Activated T-cell treated with anti-CD3 and anti-CD28 coated beads, Interleukin-2, amount 50 U/mL, for 72 hours (primary cell): ENCODE measurements at regions not wholly inside any gene's neighbourhood (a gene's known extent, or its start where the extent isn't known, plus 50 kb on each side); places are given as distances from the start of the nearest gene placed in this dataset.

ENCODE experiments used
- ATAC-seq, 2 donors: fragments of 150-1000 bp; cut with Tn5 transposase; replicated peaks in 1 of 2; 2 replicates each; pipeline ENCODE4 v1.10.0; 2021; ENCODE audit warnings: moderate library complexity in 2 of 2, mild to moderate bottlenecking in 1 of 2
- DNase-seq, 2 donors: peaks; one replicate each; pipeline ENCODE4 v3.0.0; 2021 to 2022; ENCODE audit warnings: mixed read lengths in 1 of 2
- H3K27ac Mint-ChIP-seq: one replicate; pipeline ENCODE4 v1.8.0; 2022; ENCODE audit warnings: mild to moderate bottlenecking, moderate library complexity, mixed read lengths
- H3K27me3 Mint-ChIP-seq: one replicate; pipeline ENCODE4 v1.8.0; 2022; ENCODE audit warnings: low read depth, mixed read lengths
- H3K36me3 Mint-ChIP-seq, 2 donors: one replicate each; pipeline ENCODE4 v1.8.0; 2022; ENCODE audit warnings: mixed read lengths in 2 of 2, mild to moderate bottlenecking in 1 of 2; ENCODE audit not compliant: insufficient read depth in 2 of 2
- H3K4me1 Mint-ChIP-seq: one replicate; pipeline ENCODE4 v1.8.0; 2022; ENCODE audit warnings: low read depth, mixed read lengths
- H3K4me3 Mint-ChIP-seq, 2 donors: one replicate each; pipeline ENCODE4 v1.8.0; 2022; ENCODE audit warnings: mild to moderate bottlenecking in 2 of 2, mixed read lengths in 2 of 2, moderate library complexity in 2 of 2
- H3K9me3 Mint-ChIP-seq, 2 donors: one replicate each; pipeline ENCODE4 v1.8.0; 2022; ENCODE audit warnings: mixed read lengths in 2 of 2

DNA sequence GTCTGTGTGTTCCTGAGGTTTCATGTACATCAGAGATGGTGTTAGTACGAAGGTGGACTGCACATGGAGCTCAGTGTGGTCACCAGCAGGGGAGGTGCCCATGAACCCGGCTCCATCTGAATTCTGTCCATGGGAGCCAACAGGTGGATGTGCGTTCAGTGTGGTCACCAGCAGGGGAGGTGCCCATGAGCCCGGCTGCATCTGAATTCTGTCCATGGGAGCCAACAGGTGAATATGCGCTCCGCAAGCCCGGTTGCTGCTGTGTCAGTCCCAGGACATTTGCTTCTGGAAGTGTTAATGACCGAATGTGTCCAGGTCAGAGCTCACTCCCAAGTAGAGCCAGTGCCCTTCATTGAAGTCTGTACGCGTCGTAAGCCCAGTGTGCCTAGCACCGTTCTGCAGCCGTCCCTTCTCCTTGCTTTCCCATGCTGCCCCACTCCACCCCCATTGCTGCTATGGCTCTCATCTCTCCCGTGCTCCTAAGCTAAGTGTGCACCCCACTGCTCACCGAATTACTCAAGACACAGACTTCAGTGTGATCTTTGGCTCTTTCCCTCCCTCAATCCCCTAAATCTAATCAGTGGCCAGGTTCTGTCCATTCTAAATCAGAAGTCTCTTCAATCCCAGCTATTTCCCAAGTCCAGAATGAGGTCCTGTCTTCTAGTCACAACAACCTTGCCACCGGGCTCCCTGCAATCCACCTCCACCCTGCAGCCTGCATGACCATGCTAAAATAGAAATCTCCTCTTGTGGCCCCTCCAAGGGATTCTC is 352.4 kb downstream of the TCERG1L start:
- H3K36me3 Mint-ChIP-seq = no peaks in the 10 kb centered on the region
- H3K27me3 Mint-ChIP-seq = no peaks in the 10 kb centered on the region
- H3K27ac Mint-ChIP-seq = no peak overlapping the region
- no peak for ATAC-seq
- no peak for DNase-seq
- no peaks in the 10 kb centered on the region for H3K4me1 Mint-ChIP-seq
- no peak overlapping the region for H3K4me3 Mint-ChIP-seq
- no peaks in the 10 kb centered on the region for H3K9me3 Mint-ChIP-seq

DNA sequence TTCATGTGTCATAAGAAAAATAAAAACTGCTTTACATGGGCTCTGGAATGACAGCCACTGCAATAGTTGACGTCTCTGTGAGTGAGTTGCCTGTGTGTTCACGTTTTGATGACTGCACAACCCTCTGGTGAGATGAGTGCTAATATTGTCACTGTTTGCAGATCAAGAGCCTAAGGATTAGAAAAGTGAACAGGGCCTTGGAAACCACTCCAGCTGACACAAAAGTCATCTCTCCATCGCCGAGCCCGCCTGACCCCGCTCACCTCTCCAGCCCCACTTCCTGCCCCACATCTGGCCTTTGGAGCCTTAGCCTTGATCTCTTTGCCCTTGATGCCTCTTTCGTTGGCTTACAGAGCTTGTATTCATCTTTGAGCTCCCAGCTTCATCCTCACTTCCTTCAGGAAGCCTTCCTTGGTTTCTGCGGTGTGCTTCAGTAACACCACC is 351.7 kb downstream of the TCERG1L start:
- no peaks in the 10 kb centered on the region for H3K9me3 Mint-ChIP-seq
- H3K4me1 Mint-ChIP-seq = no peaks in the 10 kb centered on the region
- ATAC-seq (no peak), DNase-seq (no peak)
- H3K4me3 Mint-ChIP-seq = no peak overlapping the region
- H3K27me3 Mint-ChIP-seq = no peaks in the 10 kb centered on the region
- no peak overlapping the region for H3K27ac Mint-ChIP-seq
- no peaks in the 10 kb centered on the region for H3K36me3 Mint-ChIP-seq

DNA sequence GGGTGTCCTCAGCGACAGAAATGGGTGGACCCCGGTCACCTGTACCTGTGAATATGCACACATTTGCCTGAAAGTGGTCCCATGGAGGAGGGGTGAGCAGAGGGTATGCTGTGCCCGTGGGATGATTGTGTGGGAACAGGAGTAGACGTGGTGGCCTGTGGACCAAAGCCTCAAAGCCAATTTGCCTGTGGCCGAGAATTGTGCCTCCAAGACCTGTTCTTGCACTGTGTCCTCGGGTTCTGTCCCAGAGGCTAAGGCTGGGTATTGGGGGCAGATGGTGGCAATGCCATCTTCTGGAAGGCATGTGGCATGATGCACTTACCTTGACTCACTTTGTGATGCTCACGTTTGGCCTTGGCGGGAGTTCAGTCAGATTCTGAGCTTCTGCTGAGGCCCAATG is 351.0 kb downstream of the TCERG1L start:
- H3K36me3 Mint-ChIP-seq = no peaks in the 10 kb centered on the region
- H3K4me1 Mint-ChIP-seq = no peaks in the 10 kb centered on the region
- H3K27me3 Mint-ChIP-seq = no peaks in the 10 kb centered on the region
- H3K9me3 Mint-ChIP-seq = no peaks in the 10 kb centered on the region
- H3K27ac Mint-ChIP-seq = no peak overlapping the region
- ATAC-seq (no peak), DNase-seq (no peak)
- no peak overlapping the region for H3K4me3 Mint-ChIP-seq

DNA sequence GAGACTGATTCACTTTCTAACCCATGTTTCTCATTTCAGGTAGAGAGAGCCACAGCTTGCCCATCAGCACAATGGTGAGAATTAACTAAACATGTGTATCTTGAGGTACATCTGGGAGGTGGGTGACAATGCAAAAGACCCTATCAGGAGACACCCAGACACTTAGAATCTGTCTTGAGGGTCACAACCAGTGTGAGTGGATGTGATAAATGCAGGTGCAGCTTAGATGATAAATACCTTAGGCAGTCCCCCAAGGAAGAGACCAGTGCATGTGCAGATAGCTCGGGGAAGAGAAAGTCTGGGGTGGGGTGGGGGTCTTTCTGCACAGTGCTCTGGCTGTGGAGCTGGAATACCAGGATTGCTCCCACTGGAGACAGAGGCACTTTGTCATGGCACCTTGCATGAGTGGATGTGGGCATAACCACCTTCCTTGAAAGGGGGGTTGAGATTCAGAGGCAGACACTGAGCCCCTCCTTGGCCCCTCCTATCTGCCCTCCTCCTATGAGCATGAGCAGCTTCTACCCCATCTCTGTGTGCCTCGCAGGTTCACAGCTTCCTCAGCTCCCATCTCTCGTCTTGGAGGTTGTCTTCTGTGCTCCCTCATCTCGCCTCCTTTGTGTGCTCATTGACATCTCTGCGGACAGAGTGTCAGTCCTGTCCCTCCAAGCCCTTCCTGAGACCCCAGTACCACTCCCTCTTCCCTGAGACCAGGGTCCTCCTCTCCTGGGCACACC is 349.8 kb downstream of the TCERG1L start:
- H3K27me3 Mint-ChIP-seq = no peaks in the 10 kb centered on the region
- no peaks in the 10 kb centered on the region for H3K4me1 Mint-ChIP-seq
- ATAC-seq = no peak
- no peaks in the 10 kb centered on the region for H3K9me3 Mint-ChIP-seq
- H3K36me3 Mint-ChIP-seq = no peaks in the 10 kb centered on the region
- DNase-seq = no peak
- no peak overlapping the region for H3K27ac Mint-ChIP-seq
- no peak overlapping the region for H3K4me3 Mint-ChIP-seq

- no peaks in the 10 kb centered on the region for H3K9me3 Mint-ChIP-seq
- H3K27ac Mint-ChIP-seq = no peak overlapping the region
- no peaks in the 10 kb centered on the region for H3K27me3 Mint-ChIP-seq
- H3K36me3 Mint-ChIP-seq = no peaks in the 10 kb centered on the region
- ATAC-seq (no peak), DNase-seq (no peak)
- no peak overlapping the region for H3K4me3 Mint-ChIP-seq
- H3K4me1 Mint-ChIP-seq = no peaks in the 10 kb centered on the region
Observed at GRCh38 chr10:130962240-130963051, 349.1 kb downstream of the TCERG1L start.

DNA sequence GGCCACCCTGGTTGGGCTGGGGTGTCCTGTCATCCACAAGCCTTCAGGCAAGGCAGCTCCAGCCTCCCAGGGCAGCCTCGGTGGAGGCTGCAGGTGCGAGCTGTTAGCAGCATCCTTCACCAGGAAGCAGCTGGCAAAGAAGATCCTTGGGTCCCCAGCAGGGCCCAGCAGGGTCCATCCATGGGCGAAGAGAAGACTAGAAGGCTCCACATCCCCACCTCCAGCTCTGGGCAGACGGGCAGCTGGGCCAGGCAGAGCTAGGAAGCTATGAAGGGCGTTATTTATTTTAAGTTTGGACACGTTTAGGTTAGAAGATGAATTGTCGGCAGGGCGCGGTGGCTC is 348.5 kb downstream of the TCERG1L start:
- Mint-ChIP-seq H3K4me3 (no peak overlapping the region), H3K4me1 (no peaks in the 10 kb centered on the region), H3K9me3 (no peaks in the 10 kb centered on the region), H3K27me3 (no peaks in the 10 kb centered on the region), H3K36me3 (no peaks in the 10 kb centered on the region), H3K27ac (no peak overlapping the region)
- no peak for DNase-seq
- no peak for ATAC-seq

DNA sequence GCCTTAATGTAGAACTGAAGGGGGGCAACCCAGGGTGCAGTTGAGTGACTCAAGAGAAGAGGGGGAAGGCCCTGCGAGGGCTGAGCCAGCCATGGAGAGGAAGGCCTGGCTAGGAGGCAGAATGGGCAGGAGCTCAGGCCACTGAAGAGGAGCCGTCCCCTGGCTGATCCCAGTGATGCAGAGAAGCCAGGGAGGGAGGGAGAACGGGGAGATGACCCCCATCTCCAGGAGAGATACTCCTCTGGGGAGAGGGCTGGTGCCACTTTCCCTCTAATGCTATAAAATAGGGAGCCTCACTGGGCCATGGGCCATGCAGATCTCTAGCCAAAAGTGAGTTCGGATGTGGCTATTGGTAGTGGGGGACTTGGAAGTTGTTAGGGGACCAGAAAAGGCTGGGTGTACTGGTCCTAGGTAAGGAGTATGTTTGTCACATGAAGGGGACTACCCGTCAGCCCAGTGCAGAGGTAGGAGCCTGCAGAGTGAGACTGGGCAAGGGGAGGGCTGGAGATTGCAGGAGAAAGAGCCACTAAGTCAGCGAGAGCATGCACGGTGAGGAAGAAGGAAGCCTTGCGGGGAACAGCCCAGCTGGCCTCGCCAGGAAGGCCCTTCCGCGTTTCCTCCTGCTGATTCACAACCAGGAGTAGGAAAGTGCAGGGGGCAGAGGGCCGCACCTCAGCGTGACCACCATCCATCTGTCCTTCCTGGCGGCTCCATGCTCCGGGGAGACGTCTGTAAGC is 347.6 kb downstream of the TCERG1L start:
- H3K9me3 Mint-ChIP-seq = no peaks in the 10 kb centered on the region
- no peaks in the 10 kb centered on the region for H3K27me3 Mint-ChIP-seq
- H3K36me3 Mint-ChIP-seq = no peaks in the 10 kb centered on the region
- no peak overlapping the region for H3K27ac Mint-ChIP-seq
- no peaks in the 10 kb centered on the region for H3K4me1 Mint-ChIP-seq
- no peak overlapping the region for H3K4me3 Mint-ChIP-seq
- no peak for DNase-seq
- ATAC-seq = no peak

- H3K4me3 Mint-ChIP-seq = no peak overlapping the region
- DNase-seq (no peak), ATAC-seq (no peak)
- H3K27ac Mint-ChIP-seq = no peak overlapping the region
- H3K9me3 Mint-ChIP-seq = no peaks in the 10 kb centered on the region
- no peaks in the 10 kb centered on the region for H3K36me3 Mint-ChIP-seq
- H3K4me1 Mint-ChIP-seq = no peaks in the 10 kb centered on the region
- H3K27me3 Mint-ChIP-seq = no peaks in the 10 kb centered on the region
Observed at GRCh38 chr10:130964771-130965170, 346.8 kb downstream of the TCERG1L start.

DNA sequence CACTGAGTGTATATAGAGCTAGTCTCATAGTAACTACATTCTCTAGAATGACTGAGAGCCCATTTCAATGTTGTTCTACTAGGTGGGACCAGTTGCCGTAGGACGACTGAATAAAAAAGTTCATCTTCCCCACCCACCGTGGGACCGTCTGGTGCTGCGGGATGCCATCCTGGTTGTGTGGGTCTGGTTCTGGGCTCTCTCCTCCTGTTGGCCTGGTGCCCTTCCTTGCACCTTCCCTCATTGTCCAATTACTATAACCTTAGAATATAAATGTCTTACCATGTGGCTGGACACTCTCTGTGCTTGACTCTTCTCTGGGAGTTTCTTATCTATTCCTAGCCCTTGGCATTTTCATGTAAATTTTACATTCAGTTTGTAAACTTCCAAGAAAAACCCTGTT is 344.4 kb downstream of the TCERG1L start:
- no peak for DNase-seq
- H3K27ac Mint-ChIP-seq = no peak overlapping the region
- no peaks in the 10 kb centered on the region for H3K9me3 Mint-ChIP-seq
- no peaks in the 10 kb centered on the region for H3K27me3 Mint-ChIP-seq
- no peak overlapping the region for H3K4me3 Mint-ChIP-seq
- H3K4me1 Mint-ChIP-seq = no peaks in the 10 kb centered on the region
- H3K36me3 Mint-ChIP-seq = no peaks in the 10 kb centered on the region
- no peak for ATAC-seq

GRCh38 chr10:130967784-130968183 is 343.7 kb downstream of the TCERG1L start:
- ATAC-seq (no peak), DNase-seq (no peak)

GRCh38 chr10:130968511-130968910 is 343.0 kb downstream of the TCERG1L start:
- no peaks in the 10 kb centered on the region for H3K4me1 Mint-ChIP-seq
- no peak for ATAC-seq

More at GRCh38 chr10:130967784-130968183, 343.7 kb downstream of the TCERG1L start:
- no peak overlapping the region for H3K4me3 Mint-ChIP-seq
- no peaks in the 10 kb centered on the region for H3K4me1 Mint-ChIP-seq
- no peaks in the 10 kb centered on the region for H3K27me3 Mint-ChIP-seq
- no peak overlapping the region for H3K27ac Mint-ChIP-seq
- no peaks in the 10 kb centered on the region for H3K36me3 Mint-ChIP-seq
- H3K9me3 Mint-ChIP-seq = no peaks in the 10 kb centered on the region

GRCh38 chr10:130968964-130969363 is 342.6 kb downstream of the TCERG1L start:
- no peaks in the 10 kb centered on the region for H3K9me3 Mint-ChIP-seq
- H3K4me3 Mint-ChIP-seq = no peak overlapping the region
- DNase-seq = no peak
- no peaks in the 10 kb centered on the region for H3K4me1 Mint-ChIP-seq
- ATAC-seq = no peak
- no peaks in the 10 kb centered on the region for H3K36me3 Mint-ChIP-seq
- H3K27me3 Mint-ChIP-seq = no peaks in the 10 kb centered on the region
- no peak overlapping the region for H3K27ac Mint-ChIP-seq

More at GRCh38 chr10:130968511-130968910, 343.0 kb downstream of the TCERG1L start:
- no peaks in the 10 kb centered on the region for H3K27me3 Mint-ChIP-seq
- H3K4me3 Mint-ChIP-seq = no peak overlapping the region
- H3K9me3 Mint-ChIP-seq = no peaks in the 10 kb centered on the region
- H3K27ac Mint-ChIP-seq = no peak overlapping the region
- no peak for DNase-seq
- no peaks in the 10 kb centered on the region for H3K36me3 Mint-ChIP-seq

- Mint-ChIP-seq H3K4me1 (no peaks in the 10 kb centered on the region), H3K4me3 (no peak overlapping the region), H3K9me3 (no peaks in the 10 kb centered on the region), H3K27ac (no peak overlapping the region), H3K36me3 (no peaks in the 10 kb centered on the region), H3K27me3 (no peaks in the 10 kb centered on the region)
- ATAC-seq (no peak), DNase-seq (no peak)
Observed at GRCh38 chr10:130969700-130970099, 341.8 kb downstream of the TCERG1L start.
